ENCODE measurements at regions not wholly inside any gene's neighbourhood (a gene's known extent, or its start where the extent isn't known, plus 50 kb on each side); places are given as distances from the start of the nearest gene placed in this dataset.

GRCh38 chrX:69279234-69279633 lies 114.0 kb upstream of the PJA1 start:
- DNase-seq (no peak), ATAC-seq (ENCODE audit: insufficient read depth, low read depth) (no peak)
- H3K79me2 ChIP-seq (ENCODE audit: insufficient read depth, low read length), result no peaks in the 10 kb centered on the region
- H3K4me2 ChIP-seq (ENCODE audit: insufficient read depth, low read length), result no peak overlapping the region
- H3K27me3 ChIP-seq (ENCODE audit: insufficient read depth, low read length, poor library complexity), result no peaks in the 10 kb centered on the region
- no peaks in the 10 kb centered on the region for H3K9me3 ChIP-seq (ENCODE audit: insufficient read depth, low read length, severe bottlenecking)
- H4K20me1 ChIP-seq (ENCODE audit: insufficient read depth, low read length), result no peaks in the 10 kb centered on the region
- H3K4me3 ChIP-seq (ENCODE audit: low read depth in 1 of 2, low read length in 2 of 2), result no peak overlapping the region
- no peak overlapping the region for H3K27ac ChIP-seq (ENCODE audit: low read length)
- TF ChIP-seq CTCF (IDR thresholded peaks at IDR 0.05; ENCODE audit: borderline replicate concordance, extremely low read depth, low read length, poor library complexity, severe bottlenecking), result no peak
- no peak for TF ChIP-seq EZH2 (IDR thresholded peaks at IDR 0.05; ENCODE audit: borderline replicate concordance, low read depth, low read length, severe bottlenecking)
- no peak overlapping the region for H2AFZ ChIP-seq (ENCODE audit: low read depth, low read length)
- no peak overlapping the region for H3K9ac ChIP-seq (ENCODE audit: low read depth, low read length)
- H3K4me1 ChIP-seq (ENCODE audit: insufficient read depth, low read length), result no peaks in the 10 kb centered on the region
- no peaks in the 10 kb centered on the region for H3K36me3 ChIP-seq (ENCODE audit: insufficient read depth, low read length)

- no peak for TF ChIP-seq EZH2 (IDR thresholded peaks at IDR 0.05; ENCODE audit: borderline replicate concordance, low read depth, low read length, severe bottlenecking)
- TF ChIP-seq CTCF (IDR thresholded peaks at IDR 0.05; ENCODE audit: borderline replicate concordance, extremely low read depth, low read length, poor library complexity, severe bottlenecking), result no peak
- DNase-seq, result no peak
- H4K20me1 ChIP-seq (ENCODE audit: insufficient read depth, low read length), result no peaks in the 10 kb centered on the region
- H2AFZ ChIP-seq (ENCODE audit: low read depth, low read length), result no peak overlapping the region
- H3K9me3 ChIP-seq (ENCODE audit: insufficient read depth, low read length, severe bottlenecking), result no peaks in the 10 kb centered on the region
- H3K36me3 ChIP-seq (ENCODE audit: insufficient read depth, low read length), result no peaks in the 10 kb centered on the region
- no peak for ATAC-seq (ENCODE audit: insufficient read depth, low read depth)
- H3K9ac ChIP-seq (ENCODE audit: low read depth, low read length), result no peak overlapping the region
- no peak overlapping the region for H3K4me3 ChIP-seq (ENCODE audit: low read depth in 1 of 2, low read length in 2 of 2)
- no peak overlapping the region for H3K4me2 ChIP-seq (ENCODE audit: insufficient read depth, low read length)
- H3K4me1 ChIP-seq (ENCODE audit: insufficient read depth, low read length), result no peaks in the 10 kb centered on the region
- no peak overlapping the region for H3K27ac ChIP-seq (ENCODE audit: low read length)
- H3K27me3 ChIP-seq (ENCODE audit: insufficient read depth, low read length, poor library complexity), result no peaks in the 10 kb centered on the region
- H3K79me2 ChIP-seq (ENCODE audit: insufficient read depth, low read length), result no peaks in the 10 kb centered on the region
These were observed 112.9 kb upstream of the PJA1 start for GRCh38 chrX:69278031-69278687.

GRCh38 chrX:69277369-69277990 lies 112.2 kb upstream of the PJA1 start:
- Histone ChIP-seq H3K79me2 (ENCODE audit: insufficient read depth, low read length) (no peaks in the 10 kb centered on the region), H3K4me1 (ENCODE audit: insufficient read depth, low read length) (no peaks in the 10 kb centered on the region), H3K9me3 (ENCODE audit: insufficient read depth, low read length, severe bottlenecking) (no peaks in the 10 kb centered on the region), H4K20me1 (ENCODE audit: insufficient read depth, low read length) (no peaks in the 10 kb centered on the region), H3K4me2 (ENCODE audit: insufficient read depth, low read length) (no peak overlapping the region), H3K36me3 (ENCODE audit: insufficient read depth, low read length) (no peaks in the 10 kb centered on the region), H3K4me3 (ENCODE audit: low read depth in 1 of 2, low read length in 2 of 2) (no peak overlapping the region), H3K27ac (ENCODE audit: low read length) (no peak overlapping the region), H2AFZ (ENCODE audit: low read depth, low read length) (no peak overlapping the region), H3K27me3 (ENCODE audit: insufficient read depth, low read length, poor library complexity) (no peaks in the 10 kb centered on the region), H3K9ac (ENCODE audit: low read depth, low read length) (no peak overlapping the region)
- ATAC-seq (ENCODE audit: insufficient read depth, low read depth) (no peak), DNase-seq (no peak)
- TF ChIP-seq CTCF (IDR thresholded peaks at IDR 0.05; ENCODE audit: borderline replicate concordance, extremely low read depth, low read length, poor library complexity, severe bottlenecking) (no peak), EZH2 (IDR thresholded peaks at IDR 0.05; ENCODE audit: borderline replicate concordance, low read depth, low read length, severe bottlenecking) (no peak)
